Skeletal muscle tissue (tissue), 3 donors: ENCODE measurements at regions not wholly inside any gene's neighbourhood (a gene's known extent, or its start where the extent isn't known, plus 50 kb on each side); places are given as distances from the start of the nearest gene placed in this dataset.

Experiments
- H3K27ac ChIP-seq: one replicate; pipeline ENCODE4 v1.7.0; 2013; ENCODE audit warnings: mild to moderate bottlenecking, low read depth, low read length, inconsistent platforms
- H3K27me3 ChIP-seq, 3 donors: one replicate each; pipeline ENCODE4 v1.7.0; 2013; ENCODE audit warnings: low read length in 3 of 3; ENCODE audit not compliant: control insufficient read depth in 3 of 3, insufficient read depth in 3 of 3
- H3K36me3 ChIP-seq, 3 donors: one replicate each; pipeline ENCODE4 v1.7.0; 2013; ENCODE audit warnings: low read length in 3 of 3; ENCODE audit not compliant: control insufficient read depth in 3 of 3, insufficient read depth in 3 of 3
- H3K4me1 ChIP-seq, 3 donors: one replicate each; pipeline ENCODE4 v1.7.0; 2013; ENCODE audit warnings: low read length in 3 of 3, mild to moderate bottlenecking in 3 of 3; ENCODE audit not compliant: control insufficient read depth in 3 of 3, insufficient read depth in 3 of 3
- H3K4me3 ChIP-seq, 3 donors: one replicate each; pipeline ENCODE4 v1.7.0; 2013; ENCODE audit warnings: low read length in 3 of 3
- H3K9ac ChIP-seq, 3 donors: one replicate each; pipeline ENCODE4 v1.7.0; 2013; ENCODE audit warnings: low read length in 3 of 3, mild to moderate bottlenecking in 3 of 3, moderate library complexity in 2 of 3, low read depth in 1 of 3
- H3K9me3 ChIP-seq, 3 donors: one replicate each; pipeline ENCODE4 v1.7.0; 2013; ENCODE audit warnings: low read length in 3 of 3; ENCODE audit not compliant: control insufficient read depth in 3 of 3
- donor health status: Osteomylitis.

- Histone ChIP-seq H3K27ac (no peak overlapping the region), H3K9me3 (no peaks in the 10 kb centered on the region), H3K9ac (no peak overlapping the region), H3K4me3 (no peak overlapping the region), H3K27me3 (no peaks in the 10 kb centered on the region), H3K36me3 (no peaks in the 10 kb centered on the region), H3K4me1 (no peaks in the 10 kb centered on the region)
Observed at GRCh38 chr20:12869669-12870068, 139.1 kb upstream of the SPTLC3 start.

- Histone ChIP-seq H3K4me3 (no peak overlapping the region), H3K27me3 (no peaks in the 10 kb centered on the region), H3K9me3 (no peaks in the 10 kb centered on the region), H3K36me3 (no peaks in the 10 kb centered on the region), H3K4me1 (no peaks in the 10 kb centered on the region), H3K27ac (no peak overlapping the region), H3K9ac (no peak overlapping the region)
Observed at GRCh38 chr20:12870588-12870987, 138.2 kb upstream of the SPTLC3 start.

GRCh38 chr20:12874933-12875332 lies 133.8 kb upstream of the SPTLC3 start:
- H3K9ac ChIP-seq, result no peak overlapping the region
- no peaks in the 10 kb centered on the region for H3K9me3 ChIP-seq
- no peak overlapping the region for H3K27ac ChIP-seq
- no peaks in the 10 kb centered on the region for H3K4me1 ChIP-seq
- no peaks in the 10 kb centered on the region for H3K36me3 ChIP-seq
- no peak overlapping the region for H3K4me3 ChIP-seq
- H3K27me3 ChIP-seq, result no peaks in the 10 kb centered on the region

DNA sequence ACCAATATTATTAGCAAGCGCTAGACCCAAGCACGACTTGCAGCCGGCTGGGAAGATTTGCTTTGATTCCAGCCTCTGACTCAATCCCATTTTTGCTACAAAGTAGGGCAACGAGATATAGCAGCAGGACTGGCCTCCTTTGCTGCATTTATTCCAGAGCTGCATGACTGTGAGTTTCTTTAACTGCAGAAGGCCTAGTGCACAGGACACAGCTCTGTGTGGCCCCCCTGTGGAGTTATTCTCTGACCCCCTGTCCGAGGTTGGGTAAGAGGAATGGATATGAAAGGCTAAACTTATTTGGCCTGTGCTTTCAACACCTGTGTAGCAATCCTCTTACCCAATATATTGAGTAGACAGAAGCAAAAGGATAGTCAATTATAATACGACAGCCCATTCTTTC lies 133.3 kb upstream of the SPTLC3 start:
- Histone ChIP-seq H3K9ac (no peak overlapping the region), H3K27ac (no peak overlapping the region), H3K36me3 (no peaks in the 10 kb centered on the region), H3K4me3 (no peak overlapping the region), H3K4me1 (no peaks in the 10 kb centered on the region), H3K9me3 (no peaks in the 10 kb centered on the region), H3K27me3 (no peaks in the 10 kb centered on the region)

DNA sequence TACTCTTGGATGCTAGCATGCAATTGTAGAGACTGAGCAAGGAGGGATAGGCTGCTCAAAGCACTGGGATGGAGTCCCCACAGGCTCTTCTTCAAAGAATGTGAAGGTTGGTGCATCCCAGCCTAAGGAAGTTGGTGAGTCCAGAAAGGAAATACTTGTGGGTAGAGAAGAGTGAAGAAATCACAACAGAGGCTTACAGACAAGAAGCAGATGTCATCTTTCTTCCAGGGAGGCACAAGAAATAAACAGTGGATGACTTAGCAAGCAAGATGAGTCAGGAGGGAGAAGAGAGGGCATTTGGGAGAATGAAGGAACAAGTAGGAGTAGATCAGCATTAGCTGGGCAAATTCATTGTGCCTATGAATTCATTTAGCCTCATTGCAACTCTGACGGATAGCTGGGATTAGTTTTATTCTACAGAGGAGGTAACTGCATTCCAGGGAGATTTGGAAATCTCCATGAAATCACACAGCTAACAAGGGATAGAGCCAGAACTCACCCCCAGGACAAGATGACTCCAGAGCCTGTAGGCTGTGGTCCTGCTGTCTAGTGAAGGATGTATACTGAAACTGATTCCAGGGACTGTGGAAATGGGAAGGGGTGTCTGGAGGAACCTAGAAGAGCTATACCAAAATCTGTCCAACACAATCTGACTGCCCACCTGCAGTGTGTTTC lies 125.8 kb upstream of the SPTLC3 start:
- Histone ChIP-seq H3K27ac (no peak overlapping the region), H3K9me3 (no peaks in the 10 kb centered on the region), H3K9ac (no peak overlapping the region), H3K4me3 (no peak overlapping the region), H3K36me3 (no peaks in the 10 kb centered on the region), H3K4me1 (no peaks in the 10 kb centered on the region), H3K27me3 (peaks cover 0 to 4% (median 0%) of the 10 kb centered on the region in 3 donors)

DNA sequence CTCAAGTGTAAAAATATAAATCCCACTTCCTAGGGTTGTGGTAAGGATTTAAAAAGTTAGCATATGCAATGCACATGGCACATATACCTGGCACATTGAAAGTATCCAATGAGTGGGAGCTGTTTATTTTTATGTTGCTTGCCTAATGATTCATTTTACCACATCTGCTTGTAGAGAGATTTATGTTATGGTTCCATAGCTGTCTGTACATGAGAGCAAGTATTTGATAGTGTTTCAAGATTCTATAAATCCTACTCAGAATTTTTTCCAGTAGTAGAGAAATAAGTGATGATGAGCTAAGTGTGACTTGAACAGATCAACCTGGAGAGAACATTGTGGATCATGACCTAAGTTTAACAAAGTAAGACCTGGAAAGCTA lies 125.3 kb upstream of the SPTLC3 start:
- Histone ChIP-seq H3K4me3 (no peak overlapping the region), H3K36me3 (no peaks in the 10 kb centered on the region), H3K4me1 (no peaks in the 10 kb centered on the region), H3K27ac (no peak overlapping the region), H3K9ac (no peak overlapping the region), H3K27me3 (peaks cover 0 to 4% (median 0%) of the 10 kb centered on the region in 3 donors), H3K9me3 (no peaks in the 10 kb centered on the region)

DNA sequence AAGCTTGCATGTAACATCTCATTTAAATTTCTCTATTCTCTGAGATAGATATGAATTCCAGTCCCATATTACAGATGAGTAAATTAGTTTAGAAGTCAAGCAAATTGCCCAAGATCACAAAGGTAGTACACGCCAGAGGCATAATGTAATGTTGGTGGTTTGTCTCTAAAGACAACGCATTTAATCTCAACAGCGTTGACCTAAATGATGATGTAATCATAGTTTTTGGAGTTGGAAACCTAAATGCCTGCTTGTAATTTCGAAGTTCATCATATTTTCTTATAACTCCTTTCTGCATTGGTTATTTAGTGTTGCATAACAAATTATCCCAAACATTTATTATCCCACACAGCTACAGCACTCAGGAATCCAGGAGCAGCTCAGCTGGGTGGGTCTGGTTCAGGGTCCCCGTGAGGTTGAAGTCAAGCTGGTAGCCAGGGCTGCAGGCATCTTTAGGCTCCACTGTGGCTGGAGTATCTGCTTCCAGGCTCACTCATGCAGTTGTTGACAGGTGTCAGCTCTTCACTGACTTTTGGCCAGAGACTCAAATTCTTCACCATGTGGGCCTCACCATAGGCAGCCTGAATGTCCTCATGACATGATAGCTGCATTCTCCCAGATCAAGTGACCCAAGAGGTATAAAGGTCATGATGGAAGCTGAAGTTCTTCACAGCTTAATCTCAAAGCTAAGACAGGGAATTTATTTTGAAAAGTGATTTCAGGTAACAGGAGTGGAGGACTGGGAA lies 122.0 kb upstream of the SPTLC3 start:
- Histone ChIP-seq H3K9ac (no peak overlapping the region), H3K36me3 (no peaks in the 10 kb centered on the region), H3K4me1 (no peaks in the 10 kb centered on the region), H3K4me3 (no peak overlapping the region), H3K9me3 (peaks cover 0 to 2% (median 0%) of the 10 kb centered on the region in 3 donors), H3K27ac (no peak overlapping the region), H3K27me3 (no peaks in the 10 kb centered on the region)

GRCh38 chr20:12891643-12892042 lies 117.1 kb upstream of the SPTLC3 start:
- no peak overlapping the region for H3K4me3 ChIP-seq
- no peak overlapping the region for H3K27ac ChIP-seq
- H3K9me3 ChIP-seq, result peaks cover 0 to 2% (median 0%) of the 10 kb centered on the region in 3 donors
- peaks cover 0 to 4% (median 0%) of the 10 kb centered on the region in 3 donors for H3K27me3 ChIP-seq
- no peaks in the 10 kb centered on the region for H3K4me1 ChIP-seq
- H3K9ac ChIP-seq, result no peak overlapping the region
- H3K36me3 ChIP-seq, result no peaks in the 10 kb centered on the region

- Histone ChIP-seq H3K4me3 (no peak overlapping the region), H3K9me3 (peaks cover 0 to 2% (median 0%) of the 10 kb centered on the region in 3 donors), H3K4me1 (no peaks in the 10 kb centered on the region), H3K27ac (no peak overlapping the region), H3K9ac (no peak overlapping the region), H3K36me3 (no peaks in the 10 kb centered on the region), H3K27me3 (peaks cover 0 to 4% (median 0%) of the 10 kb centered on the region in 3 donors)
Observed at GRCh38 chr20:12893019-12893418, 115.8 kb upstream of the SPTLC3 start.

GRCh38 chr20:12893653-12894052 lies 115.1 kb upstream of the SPTLC3 start:
- peaks cover 0 to 4% (median 0%) of the 10 kb centered on the region in 3 donors for H3K27me3 ChIP-seq
- H3K4me3 ChIP-seq, result no peak overlapping the region
- no peak overlapping the region for H3K27ac ChIP-seq
- H3K9me3 ChIP-seq, result peaks cover 0 to 2% (median 0%) of the 10 kb centered on the region in 3 donors
- no peak overlapping the region for H3K9ac ChIP-seq
- H3K36me3 ChIP-seq, result no peaks in the 10 kb centered on the region
- no peaks in the 10 kb centered on the region for H3K4me1 ChIP-seq
